GM19452 (cell line): ENCODE measurements at regions not wholly inside any gene's neighbourhood (a gene's known extent, or its start where the extent isn't known, plus 50 kb on each side); places are given as distances from the start of the nearest gene placed in this dataset.
"Not testable (repeated sequence)": the region's sequence is repeated elsewhere in the genome, so short reads cannot be mapped to it uniquely, and the experiment has no call there.

Experiments
- ATAC-seq: cut with Tn5 transposase; IDR thresholded peaks from one replicate; pipeline ENCODE4 v1.9.1; 2021; ENCODE audit not compliant: unreplicated experiment

- no peak for ATAC-seq
Observed at GRCh38 chr20:24418731-24419130, 50.7 kb upstream of the SYNDIG1 start.

DNA sequence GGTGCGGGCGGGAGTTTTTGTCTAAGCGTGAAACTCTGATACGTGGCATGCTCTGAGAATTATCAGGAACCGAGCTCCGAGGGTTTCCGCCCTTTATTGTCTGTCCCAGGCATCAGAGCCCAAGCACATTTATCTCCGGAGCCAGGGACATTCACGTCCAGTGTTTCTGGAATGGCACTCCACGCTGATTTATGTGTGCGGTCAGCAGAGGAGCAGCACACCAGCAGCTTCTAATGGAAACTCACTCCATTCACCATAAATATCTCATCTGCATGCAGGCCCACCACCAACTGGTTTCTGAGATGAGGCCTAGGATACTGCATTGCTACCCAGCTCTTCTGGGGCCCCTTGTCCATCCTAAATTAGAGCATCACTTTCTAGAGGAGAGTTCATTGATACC is 51.9 kb upstream of the SYNDIG1 start:
- no peak for ATAC-seq

DNA sequence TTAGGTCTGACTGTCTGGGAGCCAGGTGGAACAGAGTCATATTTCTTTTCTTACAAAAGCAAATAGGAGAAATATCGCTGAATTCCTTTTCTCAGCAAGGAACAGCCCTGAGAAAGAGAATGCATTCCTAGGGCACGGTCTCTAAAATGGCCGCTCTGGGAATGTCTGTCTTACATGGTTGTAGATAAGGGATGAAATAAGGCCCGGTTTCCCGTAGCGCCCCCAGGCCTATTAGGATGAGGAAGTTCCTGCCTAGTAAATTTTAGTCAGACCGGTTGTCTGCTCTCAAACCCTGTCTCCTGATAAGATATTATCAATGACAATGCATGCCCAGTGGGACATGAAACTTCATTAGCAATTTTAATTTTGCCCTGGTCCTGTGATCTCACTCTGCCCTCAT is 54.0 kb upstream of the SYNDIG1 start:
- ATAC-seq: not testable (repeated sequence)

DNA sequence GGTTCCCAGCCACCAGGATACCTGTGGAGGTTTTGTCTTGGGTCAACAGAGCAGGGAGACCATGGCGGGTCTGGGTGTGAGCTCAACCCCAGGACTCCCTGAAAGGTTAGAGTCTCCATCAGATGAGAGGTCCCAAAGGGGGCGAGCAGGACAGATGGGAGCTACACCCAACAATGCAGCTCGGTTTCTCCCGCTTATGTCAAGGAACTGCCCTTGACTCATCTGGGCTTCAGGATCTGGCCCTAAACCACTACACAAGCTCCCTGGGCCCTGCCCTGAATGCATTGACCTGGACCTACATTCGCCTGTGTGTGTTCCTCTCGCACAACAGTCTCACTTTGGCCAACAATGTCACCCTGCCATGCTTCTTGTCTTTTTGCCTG is 57.6 kb upstream of the SYNDIG1 start:
- ATAC-seq: no peak

DNA sequence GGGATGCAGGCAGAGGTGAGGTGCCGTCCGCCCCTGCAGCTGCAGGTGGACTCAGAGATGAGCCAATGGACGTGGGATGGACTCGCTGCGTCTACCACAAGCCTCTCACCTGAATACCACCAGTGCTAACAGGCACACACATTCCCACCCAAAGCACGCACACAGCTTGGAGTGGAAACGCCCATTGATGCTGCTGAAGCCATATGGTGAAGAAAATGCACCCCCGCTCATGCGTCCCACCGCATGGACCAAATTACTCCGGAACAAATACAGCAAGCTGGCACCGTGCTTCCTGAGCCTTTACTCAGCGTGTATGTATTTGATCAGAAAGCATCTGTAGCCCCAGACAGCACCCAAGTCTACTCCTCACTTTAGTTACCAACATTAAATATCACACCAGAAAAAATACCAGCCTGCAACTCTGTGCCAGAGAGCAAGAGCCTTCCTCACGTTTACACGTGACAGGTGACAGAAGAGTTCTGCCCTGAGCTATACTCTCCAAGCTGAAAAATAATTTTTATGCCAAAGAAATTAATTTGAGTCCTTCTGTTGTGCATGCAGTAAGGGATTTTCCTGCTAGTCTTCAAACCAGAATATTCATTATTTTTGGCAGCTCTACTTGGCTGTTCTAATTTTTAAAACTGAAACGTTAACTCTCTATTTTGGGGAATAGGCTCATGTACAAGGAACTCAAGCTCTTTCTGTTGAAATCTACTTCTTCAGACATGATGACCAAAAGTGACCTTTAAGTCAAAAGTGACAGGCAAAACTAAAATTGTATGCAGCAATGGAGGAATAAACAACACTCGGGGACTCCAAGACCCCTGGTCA is 58.2 kb upstream of the SYNDIG1 start:
- ATAC-seq: no peak

GRCh38 chr20:24407151-24407550 is 62.3 kb upstream of the SYNDIG1 start:
- no peak for ATAC-seq

- ATAC-seq: no peak
Observed at GRCh38 chr20:24406750-24407149, 62.7 kb upstream of the SYNDIG1 start.

- no peak for ATAC-seq
Observed at GRCh38 chr20:24406251-24406650, 63.2 kb upstream of the SYNDIG1 start.

- ATAC-seq: no peak
Observed at GRCh38 chr20:24405810-24406209, 63.6 kb upstream of the SYNDIG1 start.

GRCh38 chr20:24403406-24403805 is 66.0 kb upstream of the SYNDIG1 start:
- ATAC-seq: no peak

- no peak for ATAC-seq
Observed at GRCh38 chr20:24402188-24402587, 67.2 kb upstream of the SYNDIG1 start.

DNA sequence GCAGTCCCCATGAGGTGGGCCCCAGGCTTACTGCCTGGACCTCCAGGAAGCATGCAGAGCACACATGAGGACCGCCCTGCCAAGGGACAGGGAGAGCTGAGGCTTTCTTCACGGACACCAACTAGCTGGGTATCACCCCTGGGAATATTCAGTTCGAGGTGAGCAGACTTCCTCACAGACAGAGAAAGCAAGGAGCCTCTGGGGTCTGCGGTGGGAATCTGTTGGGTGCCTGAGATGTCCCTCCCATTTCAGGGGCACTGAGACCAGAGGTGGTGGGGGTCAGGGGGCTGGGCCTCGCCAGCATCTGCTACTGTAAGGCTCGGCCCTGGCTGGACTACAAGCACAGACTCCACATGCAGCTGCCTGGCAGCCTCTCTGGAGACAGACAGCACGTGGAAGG is 74.3 kb upstream of the SYNDIG1 start:
- ATAC-seq: no peak

- ATAC-seq: no peak
Observed at GRCh38 chr20:24393903-24394302, 75.5 kb upstream of the SYNDIG1 start.

- no peak for ATAC-seq
Observed at GRCh38 chr20:24392612-24393011, 76.8 kb upstream of the SYNDIG1 start.

- no peak for ATAC-seq
Observed at GRCh38 chr20:24389686-24390085, 79.7 kb upstream of the SYNDIG1 start.

DNA sequence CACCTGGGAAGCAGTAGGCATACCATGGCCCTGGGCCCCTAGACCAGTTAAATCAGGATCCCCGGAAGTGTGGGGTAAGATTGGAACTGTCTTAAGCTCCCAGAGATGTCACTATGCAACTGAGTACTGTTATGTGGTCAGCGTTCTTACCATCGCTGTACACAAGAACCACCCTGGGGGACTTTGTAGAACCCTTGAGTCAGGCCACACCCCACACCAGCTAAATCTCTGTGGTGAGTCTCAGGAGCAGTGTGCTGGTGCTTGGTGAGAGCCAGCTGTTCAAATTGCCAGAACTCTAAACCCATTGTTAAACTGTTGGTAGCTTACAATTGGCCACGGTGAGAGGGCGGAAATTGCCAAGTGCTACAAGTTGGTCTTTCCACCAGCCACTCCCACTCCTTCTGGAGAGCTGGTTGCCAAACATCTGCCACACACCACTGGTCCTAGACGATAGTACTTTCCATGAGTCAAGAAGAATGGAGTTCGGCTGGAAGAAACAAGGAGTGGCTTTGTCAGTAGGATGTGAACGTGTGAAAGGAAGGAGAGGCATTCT is 80.5 kb upstream of the SYNDIG1 start:
- ATAC-seq: no peak

DNA sequence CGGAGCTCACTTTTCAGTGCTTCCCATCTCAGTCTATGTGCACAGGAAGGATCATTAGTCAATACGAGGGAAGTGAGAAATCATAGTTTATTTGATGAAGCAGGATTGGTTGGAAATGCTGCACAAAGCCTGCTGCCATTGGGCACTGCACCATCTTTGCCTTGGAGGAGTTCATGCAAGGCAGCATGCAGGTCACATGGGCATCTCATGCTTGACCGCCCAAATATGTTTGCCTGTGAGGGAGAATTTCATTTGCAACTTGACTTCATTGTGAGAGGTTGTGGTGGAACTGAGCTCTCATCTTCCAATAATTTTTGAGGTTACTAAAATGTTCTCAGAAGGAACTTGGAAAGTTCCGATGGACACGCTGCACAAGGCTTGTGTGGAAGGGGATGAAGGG is 83.9 kb upstream of the SYNDIG1 start:
- no peak for ATAC-seq

- no peak for ATAC-seq
Observed at GRCh38 chr20:24384865-24385264, 84.6 kb upstream of the SYNDIG1 start.

DNA sequence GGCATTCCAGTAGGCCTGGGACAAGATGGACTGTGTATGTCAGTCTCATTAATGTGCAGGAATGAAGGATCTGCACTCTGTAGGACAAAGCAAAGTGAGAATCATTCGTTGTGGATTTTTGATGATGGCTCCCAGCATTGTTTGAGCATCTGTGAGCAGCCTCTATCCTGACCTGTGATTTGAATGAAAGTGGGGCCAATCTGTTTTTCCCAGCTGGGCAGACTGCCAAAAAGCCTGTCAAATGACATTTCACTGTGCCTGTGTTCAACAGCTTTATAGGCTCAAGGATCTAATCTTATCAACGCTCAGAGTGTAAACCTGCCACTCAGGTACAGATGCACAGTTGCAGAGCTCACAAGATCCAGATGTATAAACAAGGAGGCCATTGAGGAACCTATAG is 86.7 kb upstream of the SYNDIG1 start:
- ATAC-seq: no peak

- no peak for ATAC-seq
Observed at GRCh38 chr20:24382331-24382730, 87.1 kb upstream of the SYNDIG1 start.

DNA sequence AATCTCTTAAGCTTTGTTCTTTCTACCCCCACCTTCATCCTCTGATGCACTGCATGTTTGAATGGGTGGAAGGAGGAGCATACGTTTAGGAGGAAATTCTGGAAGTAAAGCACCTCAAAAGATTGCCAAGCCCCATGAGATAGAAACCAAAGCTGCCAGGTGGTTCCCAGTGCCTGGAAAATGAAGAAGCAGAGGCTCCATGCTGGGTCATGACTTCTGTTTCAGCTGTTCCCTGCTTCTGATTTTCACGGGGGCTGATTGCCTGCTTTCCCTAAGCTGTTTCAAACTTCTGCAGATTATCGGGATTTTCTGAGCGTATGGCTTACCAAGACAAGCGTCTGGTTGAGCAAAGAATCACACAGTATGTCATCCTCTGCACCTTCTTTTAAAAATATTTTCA is 87.5 kb upstream of the SYNDIG1 start:
- no peak for ATAC-seq

DNA sequence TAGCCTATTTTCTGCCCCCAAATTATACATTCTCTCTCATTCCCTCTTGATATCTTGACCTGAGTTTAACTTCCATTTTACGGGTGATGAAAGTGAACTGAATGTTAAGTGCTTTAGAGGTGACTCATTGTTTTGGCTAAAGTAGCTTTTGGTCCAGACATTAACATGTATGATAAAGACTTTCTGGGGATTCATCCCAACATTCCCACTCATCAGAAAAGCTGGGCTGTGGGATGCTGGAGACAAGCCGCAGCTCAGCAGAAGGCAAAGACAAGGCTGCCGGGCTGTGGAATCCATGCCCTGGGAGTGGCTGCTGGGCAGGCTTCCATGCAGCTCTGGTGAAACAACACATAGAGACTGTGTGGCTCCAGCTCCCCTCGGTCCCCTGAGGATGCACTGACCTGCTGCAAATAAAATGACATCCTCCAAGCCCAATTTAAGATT is 89.9 kb upstream of the SYNDIG1 start:
- no peak for ATAC-seq
